Spleen (tissue), 7 donors: ENCODE measurements at regions not wholly inside any gene's neighbourhood (a gene's known extent, or its start where the extent isn't known, plus 50 kb on each side); places are given as distances from the start of the nearest gene placed in this dataset.

Source experiments
- POLR2A ChIP-seq, 3 donors: fragments of 450-650 bp; IDR thresholded peaks; one replicate each; pipeline ENCODE4 v1.5.1; 2017; ENCODE audit warnings: antibody characterized with exemption in 3 of 3, mild to moderate bottlenecking in 1 of 3
- TF ChIP-seq, protein P1 (sequence below), 11 experiments: fragments of 200-600 bp in 7 of 11; fragments of 450-650 bp in 4 of 11; sonication (generic) in 4 of 11; IDR thresholded peaks in 8 of 11; conservative IDR thresholded peaks in 3 of 11; 1 replicate in 7 of 11; 2 replicates in 4 of 11; pipeline versions ENCODE4 v1.4.0 to v1.8.0; 2016 to 2021; ENCODE audit warnings: antibody characterized with exemption in 11 of 11, inconsistent platforms in 4 of 11, mild to moderate bottlenecking in 1 of 11
- donor health status: DM: no; HTN: no; CAD: no; lungs with moderate emphysema.
- donor health status: DM: no; HTN: no; CAD: no.
- donor health status: DM: no; HTN: no; CAD: no.

DNA sequence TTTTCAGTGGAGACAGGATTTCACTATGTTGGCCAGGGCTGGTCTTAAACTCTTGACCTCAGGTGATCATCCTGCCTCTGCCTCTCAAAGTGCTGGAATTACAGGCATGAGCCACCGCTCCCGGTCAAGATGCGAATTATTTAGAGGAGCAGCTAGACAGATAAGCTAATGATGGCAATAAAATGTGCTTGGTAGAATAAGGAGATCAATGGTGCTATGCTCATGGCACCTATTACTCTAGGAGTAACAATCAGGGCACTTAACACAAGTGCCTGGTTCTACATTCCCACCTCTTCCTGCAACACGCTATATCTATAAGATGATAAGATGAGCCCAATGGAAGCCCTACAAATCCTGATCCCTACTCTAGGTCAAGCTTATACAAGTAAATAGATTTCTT, 61.4 kb upstream of the LOC128125822 start:
- TF ChIP-seq, protein P1, sequence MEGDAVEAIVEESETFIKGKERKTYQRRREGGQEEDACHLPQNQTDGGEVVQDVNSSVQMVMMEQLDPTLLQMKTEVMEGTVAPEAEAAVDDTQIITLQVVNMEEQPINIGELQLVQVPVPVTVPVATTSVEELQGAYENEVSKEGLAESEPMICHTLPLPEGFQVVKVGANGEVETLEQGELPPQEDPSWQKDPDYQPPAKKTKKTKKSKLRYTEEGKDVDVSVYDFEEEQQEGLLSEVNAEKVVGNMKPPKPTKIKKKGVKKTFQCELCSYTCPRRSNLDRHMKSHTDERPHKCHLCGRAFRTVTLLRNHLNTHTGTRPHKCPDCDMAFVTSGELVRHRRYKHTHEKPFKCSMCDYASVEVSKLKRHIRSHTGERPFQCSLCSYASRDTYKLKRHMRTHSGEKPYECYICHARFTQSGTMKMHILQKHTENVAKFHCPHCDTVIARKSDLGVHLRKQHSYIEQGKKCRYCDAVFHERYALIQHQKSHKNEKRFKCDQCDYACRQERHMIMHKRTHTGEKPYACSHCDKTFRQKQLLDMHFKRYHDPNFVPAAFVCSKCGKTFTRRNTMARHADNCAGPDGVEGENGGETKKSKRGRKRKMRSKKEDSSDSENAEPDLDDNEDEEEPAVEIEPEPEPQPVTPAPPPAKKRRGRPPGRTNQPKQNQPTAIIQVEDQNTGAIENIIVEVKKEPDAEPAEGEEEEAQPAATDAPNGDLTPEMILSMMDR (IDR thresholded peaks at IDR 0.05 in 8 of 11, conservative IDR thresholded peaks at IDR 0.05 in 3 of 11) = no peak
- no peak for TF ChIP-seq POLR2A (IDR thresholded peaks at IDR 0.05)
